ENCODE measurements at regions not wholly inside any gene's neighbourhood (a gene's known extent, or its start where the extent isn't known, plus 50 kb on each side); places are given as distances from the start of the nearest gene placed in this dataset.

GRCh38 chr1:36734356-36734755, 251.6 kb upstream of the CSF3R start:
- ChIA-PET CTCF (no interaction called here), POLR2A (ENCODE audit: low non-redundant PET) (no interaction called here)

GRCh38 chr1:36733748-36734147, 251.0 kb upstream of the CSF3R start:
- Histone ChIP-seq H3K4me3 (ENCODE audit: low read depth, low read length, poor library complexity, severe bottlenecking) (no peak overlapping the region), H3K27me3 (replicated peaks; ENCODE audit: insufficient read depth, low read depth, low read length, poor library complexity) (peaks cover 9% of the 10 kb centered on the region), H3K27ac (ENCODE audit: low read depth, low read length, poor library complexity, severe bottlenecking) (no peak overlapping the region), H3K36me3 (ENCODE audit: insufficient read depth, low read length, poor library complexity, severe bottlenecking) (no peaks in the 10 kb centered on the region), H3K4me1 (ENCODE audit: insufficient read depth, low read length, poor library complexity, severe bottlenecking) (no peaks in the 10 kb centered on the region), H3K9me3 (ENCODE audit: low read depth, low read length, poor library complexity, severe bottlenecking) (no peaks in the 10 kb centered on the region)
- POLR2A ChIA-PET (ENCODE audit: low non-redundant PET) = no interaction called here
- no peak for DNase-seq (ENCODE audit: low spot score)
- BruUV-seq (replicated peaks) = no TSS peak
- CTCF ChIA-PET = no interaction called here
- TF ChIP-seq CTCF (conservative IDR thresholded peaks at IDR 0.05; ENCODE audit: low read depth, low read length) (no peak), EZH2 (IDR thresholded peaks at IDR 0.05; ENCODE audit: borderline replicate concordance, low read depth, low read length, poor library complexity, severe bottlenecking) (no peak)
- intact Hi-C loops (cut with micrococcal nuclease; ENCODE audit: unreplicated experiment) = no loop called here

More at GRCh38 chr1:36734356-36734755, 251.6 kb upstream of the CSF3R start:
- H3K27me3 ChIP-seq (replicated peaks; ENCODE audit: insufficient read depth, low read depth, low read length, poor library complexity) = peaks cover 9% of the 10 kb centered on the region
- no peak overlapping the region for H3K4me3 ChIP-seq (ENCODE audit: low read depth, low read length, poor library complexity, severe bottlenecking)
- no peaks in the 10 kb centered on the region for H3K4me1 ChIP-seq (ENCODE audit: insufficient read depth, low read length, poor library complexity, severe bottlenecking)
- BruUV-seq (replicated peaks) = no TSS peak
- no peaks in the 10 kb centered on the region for H3K9me3 ChIP-seq (ENCODE audit: low read depth, low read length, poor library complexity, severe bottlenecking)
- TF ChIP-seq EZH2 (IDR thresholded peaks at IDR 0.05; ENCODE audit: borderline replicate concordance, low read depth, low read length, poor library complexity, severe bottlenecking) = no peak
- no peak for TF ChIP-seq CTCF (conservative IDR thresholded peaks at IDR 0.05; ENCODE audit: low read depth, low read length)
- H3K27ac ChIP-seq (ENCODE audit: low read depth, low read length, poor library complexity, severe bottlenecking) = no peak overlapping the region
- DNase-seq (ENCODE audit: low spot score) = no peak
- no peaks in the 10 kb centered on the region for H3K36me3 ChIP-seq (ENCODE audit: insufficient read depth, low read length, poor library complexity, severe bottlenecking)
- intact Hi-C loops (cut with micrococcal nuclease; ENCODE audit: unreplicated experiment) = no loop called here

- no peak for DNase-seq (ENCODE audit: low spot score)
- Histone ChIP-seq H3K27ac (ENCODE audit: low read depth, low read length, poor library complexity, severe bottlenecking) (no peak overlapping the region), H3K4me3 (ENCODE audit: low read depth, low read length, poor library complexity, severe bottlenecking) (no peak overlapping the region), H3K9me3 (ENCODE audit: low read depth, low read length, poor library complexity, severe bottlenecking) (no peaks in the 10 kb centered on the region), H3K36me3 (ENCODE audit: insufficient read depth, low read length, poor library complexity, severe bottlenecking) (no peaks in the 10 kb centered on the region), H3K4me1 (ENCODE audit: insufficient read depth, low read length, poor library complexity, severe bottlenecking) (no peaks in the 10 kb centered on the region), H3K27me3 (replicated peaks; ENCODE audit: insufficient read depth, low read depth, low read length, poor library complexity) (peaks cover 5% of the 10 kb centered on the region)
- POLR2A ChIA-PET (ENCODE audit: low non-redundant PET) = no interaction called here
- intact Hi-C loops (cut with micrococcal nuclease; ENCODE audit: unreplicated experiment) = no loop called here
- CTCF ChIA-PET = no interaction called here
- TF ChIP-seq EZH2 (IDR thresholded peaks at IDR 0.05; ENCODE audit: borderline replicate concordance, low read depth, low read length, poor library complexity, severe bottlenecking) = no peak
- BruUV-seq (replicated peaks) = no TSS peak
Measured at GRCh38 chr1:36732015-36732356, 249.3 kb upstream of the CSF3R start.

- Histone ChIP-seq H3K4me3 (ENCODE audit: low read depth, low read length, poor library complexity, severe bottlenecking) (no peak overlapping the region), H3K4me1 (ENCODE audit: insufficient read depth, low read length, poor library complexity, severe bottlenecking) (no peaks in the 10 kb centered on the region), H3K36me3 (ENCODE audit: insufficient read depth, low read length, poor library complexity, severe bottlenecking) (no peaks in the 10 kb centered on the region), H3K9me3 (ENCODE audit: low read depth, low read length, poor library complexity, severe bottlenecking) (no peaks in the 10 kb centered on the region), H3K27ac (ENCODE audit: low read depth, low read length, poor library complexity, severe bottlenecking) (no peak overlapping the region), H3K27me3 (replicated peaks; ENCODE audit: insufficient read depth, low read depth, low read length, poor library complexity) (peaks cover under 1% of the 10 kb centered on the region)
- no TSS peak for BruUV-seq (replicated peaks)
- no peak for TF ChIP-seq EZH2 (IDR thresholded peaks at IDR 0.05; ENCODE audit: borderline replicate concordance, low read depth, low read length, poor library complexity, severe bottlenecking)
- TF ChIP-seq CTCF (conservative IDR thresholded peaks at IDR 0.05; ENCODE audit: low read depth, low read length) = no peak
- POLR2A ChIA-PET (ENCODE audit: low non-redundant PET) = no interaction called here
- no peak for DNase-seq (ENCODE audit: low spot score)
- intact Hi-C loops (cut with micrococcal nuclease; ENCODE audit: unreplicated experiment) = no loop called here
- CTCF ChIA-PET = no interaction called here
Measured at GRCh38 chr1:36731226-36732014, 248.7 kb upstream of the CSF3R start.

All from A673 (cell line).